ENCODE measurements at regions not wholly inside any gene's neighbourhood (a gene's known extent, or its start where the extent isn't known, plus 50 kb on each side); places are given as distances from the start of the nearest gene placed in this dataset.

- no peaks in the 10 kb centered on the region for H3K9me3 ChIP-seq
- H3K27ac ChIP-seq = no peak overlapping the region
- no peak for DNase-seq (ENCODE audit: low spot score)
- peaks cover 51% of the 10 kb centered on the region for H3K36me3 ChIP-seq
- TF ChIP-seq CTCF (IDR thresholded peaks at IDR 0.05) = no peak
- no peak overlapping the region for H3K4me3 ChIP-seq
- no peaks in the 10 kb centered on the region for H3K27me3 ChIP-seq
- H3K4me1 ChIP-seq = no peaks in the 10 kb centered on the region
Measured at GRCh38 chr11:17132654-17133053, 55.2 kb upstream of the RPS13 start.

GRCh38 chr11:17129003-17129402 lies 51.5 kb upstream of the RPS13 start:
- H3K27ac ChIP-seq = no peak overlapping the region
- DNase-seq (ENCODE audit: low spot score) = no peak
- no peaks in the 10 kb centered on the region for H3K9me3 ChIP-seq
- no peak overlapping the region for H3K4me3 ChIP-seq
- H3K36me3 ChIP-seq = peaks cover 39% of the 10 kb centered on the region
- no peaks in the 10 kb centered on the region for H3K27me3 ChIP-seq
- no peak for TF ChIP-seq CTCF (IDR thresholded peaks at IDR 0.05)
- H3K4me1 ChIP-seq = no peaks in the 10 kb centered on the region

All from right atrium auricular region (tissue), 2 donors.